Erythroblast (primary cell): ENCODE measurements at regions not wholly inside any gene's neighbourhood (a gene's known extent, or its start where the extent isn't known, plus 50 kb on each side); places are given as distances from the start of the nearest gene placed in this dataset.

Experiments used
- GATA1 ChIP-seq: IDR thresholded peaks from 2 replicates; pipeline ENCODE4 v1.6.1; 2011; ENCODE audit warnings: low read depth, mild to moderate bottlenecking, control low read depth, low read length, moderate library complexity
- POLR2A ChIP-seq: IDR thresholded peaks from 2 replicates; pipeline ENCODE4 v1.6.1; 2011; ENCODE audit warnings: mild to moderate bottlenecking, low read length

- TF ChIP-seq POLR2A (no peak), GATA1 (no peak)
Observed at GRCh38 chr10:130756651-130757050, 554.9 kb downstream of the TCERG1L start.
